ENCODE measurements at regions not wholly inside any gene's neighbourhood (a gene's known extent, or its start where the extent isn't known, plus 50 kb on each side); places are given as distances from the start of the nearest gene placed in this dataset.

DNA sequence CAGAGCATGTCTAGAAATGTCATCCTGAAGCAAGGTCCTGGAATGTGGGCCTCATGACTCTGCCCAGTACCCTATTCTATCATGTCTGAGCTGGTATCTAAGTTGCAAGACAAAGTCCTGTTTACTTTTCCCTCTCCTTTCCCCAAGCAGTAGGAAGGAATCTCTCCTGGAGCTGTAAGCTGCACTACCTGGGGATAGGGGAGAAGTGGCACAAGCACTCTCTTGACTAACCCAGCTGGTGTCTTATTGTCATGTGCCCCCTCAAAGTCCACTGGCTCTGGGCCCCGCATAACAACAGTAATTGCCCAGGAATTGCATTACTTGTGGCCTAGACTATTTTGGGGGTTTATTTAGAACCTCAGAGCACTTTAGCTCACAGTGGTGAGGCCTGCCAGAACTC is 1366.3 kb upstream of the GOT2 start:
- TF ChIP-seq, protein P1, sequence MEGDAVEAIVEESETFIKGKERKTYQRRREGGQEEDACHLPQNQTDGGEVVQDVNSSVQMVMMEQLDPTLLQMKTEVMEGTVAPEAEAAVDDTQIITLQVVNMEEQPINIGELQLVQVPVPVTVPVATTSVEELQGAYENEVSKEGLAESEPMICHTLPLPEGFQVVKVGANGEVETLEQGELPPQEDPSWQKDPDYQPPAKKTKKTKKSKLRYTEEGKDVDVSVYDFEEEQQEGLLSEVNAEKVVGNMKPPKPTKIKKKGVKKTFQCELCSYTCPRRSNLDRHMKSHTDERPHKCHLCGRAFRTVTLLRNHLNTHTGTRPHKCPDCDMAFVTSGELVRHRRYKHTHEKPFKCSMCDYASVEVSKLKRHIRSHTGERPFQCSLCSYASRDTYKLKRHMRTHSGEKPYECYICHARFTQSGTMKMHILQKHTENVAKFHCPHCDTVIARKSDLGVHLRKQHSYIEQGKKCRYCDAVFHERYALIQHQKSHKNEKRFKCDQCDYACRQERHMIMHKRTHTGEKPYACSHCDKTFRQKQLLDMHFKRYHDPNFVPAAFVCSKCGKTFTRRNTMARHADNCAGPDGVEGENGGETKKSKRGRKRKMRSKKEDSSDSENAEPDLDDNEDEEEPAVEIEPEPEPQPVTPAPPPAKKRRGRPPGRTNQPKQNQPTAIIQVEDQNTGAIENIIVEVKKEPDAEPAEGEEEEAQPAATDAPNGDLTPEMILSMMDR (IDR thresholded peaks at IDR 0.05) = no peak
- TF ChIP-seq POLR2A (IDR thresholded peaks at IDR 0.05) = no peak

Measured in prostate gland (tissue), 2 donors.